OCI-LY3 (cell line): ENCODE measurements at regions not wholly inside any gene's neighbourhood (a gene's known extent, or its start where the extent isn't known, plus 50 kb on each side); places are given as distances from the start of the nearest gene placed in this dataset.

Experiments
- H2AFZ ChIP-seq: fragments of 200-600, 300-600 bp; shearing (Covaris generic); 2 replicates; pipeline ENCODE4 v1.6.0; 2014; ENCODE audit warnings: antibody characterized with exemption, low read depth, low read length
- H3K27ac ChIP-seq: fragments of 200-600, 300-600 bp; sonication (generic); 2 replicates; pipeline ENCODE4 v1.5.1; 2014; ENCODE audit warnings: mild to moderate bottlenecking, low read length, moderate library complexity, mixed read lengths
- H3K27me3 ChIP-seq: fragments of 200-600, 300-600 bp; sonication (generic); 2 replicates; pipeline ENCODE4 v1.6.1; 2014; ENCODE audit warnings: low read depth, low read length, mixed read lengths
- H3K36me3 ChIP-seq: fragments of 200-600, 300-600 bp; sonication (generic); replicated peaks from 2 replicates; pipeline ENCODE3; 2014; ENCODE audit warnings: low read depth, low read length, mixed read lengths
- H3K4me1 ChIP-seq: fragments of 300-600, 200-600 bp; sonication (generic); 2 replicates; pipeline ENCODE4 v1.6.1; 2014; ENCODE audit warnings: low read length, mixed read lengths
- H3K4me2 ChIP-seq: fragments of 200-600, 300-600 bp; sonication (generic); 2 replicates; pipeline ENCODE4 v1.6.1; 2014; ENCODE audit warnings: low read length, mixed read lengths
- H3K4me3 ChIP-seq: fragments of 300-600, 200-600 bp; sonication (generic); 2 replicates; pipeline ENCODE4 v1.5.1; 2014; ENCODE audit warnings: antibody characterized with exemption, mild to moderate bottlenecking, low read length, moderate library complexity
- H3K79me2 ChIP-seq: fragments of 300-600, 200-600 bp; shearing (Covaris generic); 2 replicates; pipeline ENCODE4 v1.6.1; 2014; ENCODE audit warnings: mild to moderate bottlenecking, low read length, mixed read lengths
- H3K9ac ChIP-seq: fragments of 300-600, 200-600 bp; shearing (Covaris generic); 2 replicates; pipeline ENCODE4 v1.6.0; 2014; ENCODE audit warnings: mild to moderate bottlenecking, low read length, moderate library complexity
- H3K9me3 ChIP-seq: fragments of 200-600, 300-600 bp; shearing (Covaris generic); 2 replicates; pipeline ENCODE4 v1.6.1; 2014; ENCODE audit warnings: low read length, mixed read lengths; ENCODE audit not compliant: insufficient read depth
- H4K20me1 ChIP-seq: fragments of 200-600, 300-600 bp; sonication (generic); 2 replicates; pipeline ENCODE4 v1.6.1; 2016; ENCODE audit warnings: low read length, mixed read lengths; ENCODE audit not compliant: insufficient read depth
- EZH2phosphoT487 ChIP-seq: fragments of 200-600 bp; shearing (Covaris generic); IDR thresholded peaks from 2 replicates; pipeline ENCODE4 v1.6.1; 2018; ENCODE audit warnings: antibody characterized with exemption, mixed run types, low read depth
- TF ChIP-seq, protein P1 (sequence below): fragments of 200-600, 300-600 bp; sonication (generic); IDR thresholded peaks from 2 replicates; pipeline ENCODE4 v1.5.1; 2014; ENCODE audit warnings: antibody characterized with exemption, low read length, low read depth

DNA sequence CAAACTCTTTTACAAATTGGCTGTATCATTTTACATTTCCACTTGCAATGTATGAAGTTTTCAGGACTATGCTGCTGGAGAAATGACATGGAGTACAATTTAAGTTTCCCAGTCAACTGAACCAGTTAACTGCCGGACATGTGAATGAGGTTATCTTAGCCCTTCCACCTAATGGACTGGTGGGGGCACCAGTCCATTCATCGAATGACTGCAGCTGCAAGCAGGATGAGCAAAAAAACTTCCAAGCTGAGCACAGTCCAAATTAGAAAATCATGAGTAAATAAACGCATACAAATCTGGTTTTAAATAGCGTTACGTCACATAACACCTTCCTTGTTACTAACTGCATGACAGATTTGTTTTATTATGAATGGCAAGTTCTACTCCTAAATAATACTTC is 1131.5 kb downstream of the PCDH18 start:
- Histone ChIP-seq H3K4me2 (no peak overlapping the region), H3K9ac (no peak overlapping the region), H3K4me1 (peaks cover 5% of the 10 kb centered on the region; the same call in 1 of the 2 replicates), H3K9me3 (no peaks in the 10 kb centered on the region), H3K36me3 (no peaks in the 10 kb centered on the region), H3K79me2 (no peaks in the 10 kb centered on the region), H4K20me1 (no peaks in the 10 kb centered on the region), H3K27me3 (no peaks in the 10 kb centered on the region), H3K4me3 (no peak overlapping the region), H3K27ac (no peak overlapping the region), H2AFZ (no peak overlapping the region; the same call in 1 of the 2 replicates)
- TF ChIP-seq EZH2phosphoT487, result no peak
- TF ChIP-seq, protein P1, sequence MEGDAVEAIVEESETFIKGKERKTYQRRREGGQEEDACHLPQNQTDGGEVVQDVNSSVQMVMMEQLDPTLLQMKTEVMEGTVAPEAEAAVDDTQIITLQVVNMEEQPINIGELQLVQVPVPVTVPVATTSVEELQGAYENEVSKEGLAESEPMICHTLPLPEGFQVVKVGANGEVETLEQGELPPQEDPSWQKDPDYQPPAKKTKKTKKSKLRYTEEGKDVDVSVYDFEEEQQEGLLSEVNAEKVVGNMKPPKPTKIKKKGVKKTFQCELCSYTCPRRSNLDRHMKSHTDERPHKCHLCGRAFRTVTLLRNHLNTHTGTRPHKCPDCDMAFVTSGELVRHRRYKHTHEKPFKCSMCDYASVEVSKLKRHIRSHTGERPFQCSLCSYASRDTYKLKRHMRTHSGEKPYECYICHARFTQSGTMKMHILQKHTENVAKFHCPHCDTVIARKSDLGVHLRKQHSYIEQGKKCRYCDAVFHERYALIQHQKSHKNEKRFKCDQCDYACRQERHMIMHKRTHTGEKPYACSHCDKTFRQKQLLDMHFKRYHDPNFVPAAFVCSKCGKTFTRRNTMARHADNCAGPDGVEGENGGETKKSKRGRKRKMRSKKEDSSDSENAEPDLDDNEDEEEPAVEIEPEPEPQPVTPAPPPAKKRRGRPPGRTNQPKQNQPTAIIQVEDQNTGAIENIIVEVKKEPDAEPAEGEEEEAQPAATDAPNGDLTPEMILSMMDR, result peak; percentile 22; the same call in 1 of the 2 replicates

DNA sequence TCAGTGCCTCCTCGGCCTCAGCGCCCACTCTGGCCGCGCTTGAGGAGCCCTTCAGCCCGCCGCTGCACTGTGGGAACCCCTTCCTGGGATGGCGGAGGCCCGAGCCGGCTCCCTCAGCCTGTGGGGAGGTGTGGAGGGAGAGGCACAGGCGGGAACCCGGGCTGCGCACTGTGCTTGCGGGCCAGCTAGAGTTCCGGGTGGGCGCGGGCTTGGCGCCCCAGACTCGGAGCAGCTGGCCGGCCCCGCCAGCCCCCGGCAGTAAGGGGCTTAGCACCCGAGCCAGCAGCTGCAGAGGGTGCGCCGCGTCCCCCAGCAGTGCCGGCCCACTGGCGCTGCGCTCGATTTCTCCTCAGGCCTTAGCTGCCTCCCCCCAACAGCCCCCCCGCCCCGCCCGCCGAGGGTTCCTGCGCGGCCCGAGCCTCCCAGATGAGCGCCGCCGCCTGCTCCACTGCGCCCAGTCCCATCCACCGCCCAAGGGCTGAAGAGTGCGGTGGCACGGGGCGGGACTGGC is 1137.0 kb downstream of the PCDH18 start:
- no peaks in the 10 kb centered on the region for H3K4me1 ChIP-seq
- no peak overlapping the region for H3K4me3 ChIP-seq
- TF ChIP-seq, protein P1, result no peak
- no peak for TF ChIP-seq EZH2phosphoT487
- H2AFZ ChIP-seq, result no peak overlapping the region
- H3K79me2 ChIP-seq, result no peaks in the 10 kb centered on the region
- no peak overlapping the region for H3K9ac ChIP-seq
- no peaks in the 10 kb centered on the region for H3K27me3 ChIP-seq
- H3K9me3 ChIP-seq, result no peaks in the 10 kb centered on the region
- H3K27ac ChIP-seq, result no peak overlapping the region
- H3K4me2 ChIP-seq, result no peak overlapping the region
- H3K36me3 ChIP-seq, result no peaks in the 10 kb centered on the region
- H4K20me1 ChIP-seq, result no peaks in the 10 kb centered on the region

DNA sequence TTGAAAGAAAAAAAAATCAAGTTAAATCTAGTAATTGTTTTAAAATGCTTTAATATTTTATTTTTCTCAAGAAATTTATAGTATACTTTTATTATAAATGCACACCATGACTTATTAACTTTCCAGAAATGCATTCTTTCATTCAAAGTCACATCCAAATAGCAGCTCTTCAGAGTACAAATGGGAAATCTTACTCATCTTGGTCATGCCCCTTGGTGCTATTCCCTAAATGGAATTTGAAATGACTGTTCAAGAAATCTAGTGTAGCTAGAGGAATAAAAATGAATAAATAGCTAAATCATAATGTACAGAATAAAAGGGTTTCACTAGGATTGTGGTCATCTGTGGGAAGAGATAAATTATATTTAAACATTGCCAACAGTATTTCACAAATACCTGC is 1139.7 kb downstream of the PCDH18 start:
- H3K36me3 ChIP-seq, result no peaks in the 10 kb centered on the region
- no peaks in the 10 kb centered on the region for H3K27me3 ChIP-seq
- H4K20me1 ChIP-seq, result no peaks in the 10 kb centered on the region
- TF ChIP-seq, protein P1, result no peak
- TF ChIP-seq EZH2phosphoT487, result no peak
- no peak overlapping the region for H3K27ac ChIP-seq
- H3K9ac ChIP-seq, result no peak overlapping the region
- H3K4me3 ChIP-seq, result no peak overlapping the region
- H3K4me1 ChIP-seq, result no peaks in the 10 kb centered on the region
- no peaks in the 10 kb centered on the region for H3K79me2 ChIP-seq
- no peak overlapping the region for H2AFZ ChIP-seq
- no peak overlapping the region for H3K4me2 ChIP-seq
- no peaks in the 10 kb centered on the region for H3K9me3 ChIP-seq

DNA sequence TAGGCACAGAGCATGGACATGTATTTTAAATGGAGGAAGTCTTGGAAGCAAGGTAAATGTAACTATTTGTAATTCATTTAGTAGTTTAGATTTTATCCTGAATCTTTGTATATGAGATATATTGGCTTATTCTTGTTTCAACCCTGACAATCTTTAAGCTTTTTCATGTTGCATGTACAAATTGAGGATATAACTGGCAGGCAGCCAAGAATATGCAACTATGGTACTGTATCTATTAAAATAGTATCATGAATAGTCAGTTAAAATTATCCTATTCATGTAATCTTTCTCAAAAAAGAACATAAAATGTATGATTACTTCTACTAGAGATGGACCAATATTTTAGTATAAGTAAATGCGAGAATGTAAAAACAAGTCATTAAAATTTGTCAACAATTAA is 1141.5 kb downstream of the PCDH18 start:
- H3K27me3 ChIP-seq, result no peaks in the 10 kb centered on the region
- H3K4me1 ChIP-seq, result no peaks in the 10 kb centered on the region

More for the DNA sequence above, 1141.5 kb downstream of the PCDH18 start:
- Histone ChIP-seq H3K4me2 (no peak overlapping the region), H3K27ac (no peak overlapping the region), H3K9me3 (no peaks in the 10 kb centered on the region), H2AFZ (no peak overlapping the region), H3K4me3 (no peak overlapping the region), H3K79me2 (no peaks in the 10 kb centered on the region), H3K9ac (no peak overlapping the region), H3K36me3 (no peaks in the 10 kb centered on the region), H4K20me1 (no peaks in the 10 kb centered on the region)
- TF ChIP-seq, protein P1, result no peak
- no peak for TF ChIP-seq EZH2phosphoT487
